GM18909 (cell line): ENCODE measurements at regions not wholly inside any gene's neighbourhood (a gene's known extent, or its start where the extent isn't known, plus 50 kb on each side); places are given as distances from the start of the nearest gene placed in this dataset.
"Not testable (repeated sequence)": the region's sequence is repeated elsewhere in the genome, so short reads cannot be mapped to it uniquely, and the experiment has no call there.

Experiments
- ATAC-seq: cut with Tn5 transposase; IDR thresholded peaks from one replicate; pipeline ENCODE4 v1.9.1; 2021; ENCODE audit warnings: mild to moderate bottlenecking; ENCODE audit not compliant: unreplicated experiment, poor library complexity

- peak; percentile 39 for ATAC-seq
Measured at GRCh38 chr5:42950456-42951292, 89.4 kb downstream of the ANXA2R start.

GRCh38 chr5:42950116-42950455 is 90.0 kb downstream of the ANXA2R start:
- ATAC-seq = no peak

GRCh38 chr5:42949348-42950115 is 90.6 kb downstream of the ANXA2R start:
- ATAC-seq = peak; percentile 78

GRCh38 chr5:42948961-42949347 is 91.2 kb downstream of the ANXA2R start:
- no peak for ATAC-seq

GRCh38 chr5:42944989-42945388 is 95.1 kb downstream of the ANXA2R start:
- no peak for ATAC-seq

GRCh38 chr5:42943931-42944631 is 96.0 kb downstream of the ANXA2R start:
- no peak for ATAC-seq

GRCh38 chr5:42940853-42941252 is 99.3 kb downstream of the ANXA2R start:
- no peak for ATAC-seq

- ATAC-seq = not testable (repeated sequence)
Measured at GRCh38 chr5:42932011-42932410, 108.1 kb downstream of the ANXA2R start.

GRCh38 chr5:42931451-42931850 is 108.7 kb downstream of the ANXA2R start:
- ATAC-seq = not testable (repeated sequence)

GRCh38 chr5:42930934-42931333 is 109.2 kb downstream of the ANXA2R start:
- no peak for ATAC-seq

GRCh38 chr5:42929871-42930270 is 110.2 kb downstream of the ANXA2R start:
- ATAC-seq = no peak

- peak; percentile 83 for ATAC-seq
Measured at GRCh38 chr5:42927730-42928129, 112.4 kb downstream of the ANXA2R start.

- ATAC-seq = no peak
Measured at GRCh38 chr5:42924686-42925085, 113.0 kb upstream of the SELENOP start.

- no peak for ATAC-seq
Measured at GRCh38 chr5:42924226-42924625, 112.5 kb upstream of the SELENOP start.

- ATAC-seq = no peak
Measured at GRCh38 chr5:42923710-42924109, 112.0 kb upstream of the SELENOP start.

- ATAC-seq = no peak
Measured at GRCh38 chr5:42919600-42919999, 107.9 kb upstream of the SELENOP start.

- no peak for ATAC-seq
Measured at GRCh38 chr5:42915306-42915866, 103.7 kb upstream of the SELENOP start.

- ATAC-seq = no peak
Measured at GRCh38 chr5:42912184-42912798, 100.6 kb upstream of the SELENOP start.

- ATAC-seq = peak; percentile 90
Measured at GRCh38 chr5:42908509-42909488, 97.1 kb upstream of the SELENOP start.
